GM21381 (cell line): ENCODE measurements at regions not wholly inside any gene's neighbourhood (a gene's known extent, or its start where the extent isn't known, plus 50 kb on each side); places are given as distances from the start of the nearest gene placed in this dataset.
"Not testable (repeated sequence)": the region's sequence is repeated elsewhere in the genome, so short reads cannot be mapped to it uniquely, and the experiment has no call there.

Experiments used
- ATAC-seq: cut with Tn5 transposase; IDR thresholded peaks from one replicate; pipeline ENCODE4 v1.9.1; 2021; ENCODE audit warnings: mild to moderate bottlenecking, moderate library complexity; ENCODE audit not compliant: unreplicated experiment

DNA sequence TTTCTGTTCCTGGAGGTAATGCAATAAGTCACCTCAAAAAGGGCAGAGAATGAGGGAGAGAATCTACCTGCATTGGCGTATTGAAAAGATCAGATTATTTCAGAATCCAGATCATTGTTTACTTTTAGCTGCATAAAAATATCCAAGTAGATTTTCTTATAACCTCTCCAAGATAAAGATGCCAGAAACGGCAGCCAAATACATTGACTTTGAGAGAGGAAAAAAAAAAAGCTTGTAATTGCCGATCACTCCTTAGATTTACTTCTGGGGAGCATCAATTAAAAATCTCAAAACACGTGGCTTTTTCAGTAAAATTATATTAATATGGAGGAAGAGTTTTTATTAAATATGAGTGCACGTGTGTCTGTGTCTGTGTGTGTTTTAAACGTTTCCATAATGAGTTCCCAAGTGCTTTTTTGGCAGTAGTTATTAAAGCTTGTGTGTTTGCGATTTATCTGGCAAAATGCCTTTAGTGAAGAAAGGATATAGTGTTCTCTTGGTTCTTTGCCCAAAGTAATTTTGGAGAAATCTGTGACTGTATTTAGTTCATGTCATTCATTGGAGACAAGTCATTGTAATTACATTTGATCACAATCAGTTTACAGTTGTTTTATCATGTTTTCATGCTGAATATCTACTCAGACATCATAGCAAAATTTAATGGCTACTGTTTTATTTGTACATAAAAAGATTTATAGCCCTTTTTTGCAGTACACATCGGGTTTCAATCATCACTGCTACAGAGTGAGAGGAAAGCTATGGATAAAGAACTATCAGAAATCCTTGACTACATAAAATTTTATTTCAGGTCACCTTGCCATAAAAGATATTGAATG lies 176.1 kb downstream of the TM9SF2 start:
- no peak for ATAC-seq

- ATAC-seq: no peak
These were observed 170.5 kb downstream of the TM9SF2 start for GRCh38 chr13:99671746-99672145.

DNA sequence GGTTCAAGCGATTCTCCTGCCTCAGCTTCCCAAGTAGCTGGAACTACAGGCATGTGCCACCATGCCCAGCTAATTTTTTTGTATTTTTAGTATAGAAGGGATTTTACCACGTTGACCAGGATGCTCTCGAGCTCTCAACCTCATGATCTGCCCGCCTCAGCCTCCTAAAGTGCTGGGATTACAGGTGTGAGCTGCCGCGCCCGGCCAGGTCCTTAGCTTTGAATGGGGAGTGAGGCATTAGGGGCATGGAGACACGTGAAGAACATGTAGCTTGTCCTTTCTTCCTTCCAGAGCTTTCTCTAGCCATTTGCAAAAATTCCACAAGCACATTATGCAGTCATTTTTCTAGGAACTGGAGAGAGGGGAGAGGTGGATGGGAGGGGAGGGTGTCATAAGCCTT lies 167.8 kb downstream of the TM9SF2 start:
- not testable (repeated sequence) for ATAC-seq

- ATAC-seq: no peak
These were observed 165.0 kb downstream of the TM9SF2 start for GRCh38 chr13:99666146-99666805.

GRCh38 chr13:99665711-99666110 lies 164.4 kb downstream of the TM9SF2 start:
- no peak for ATAC-seq

DNA sequence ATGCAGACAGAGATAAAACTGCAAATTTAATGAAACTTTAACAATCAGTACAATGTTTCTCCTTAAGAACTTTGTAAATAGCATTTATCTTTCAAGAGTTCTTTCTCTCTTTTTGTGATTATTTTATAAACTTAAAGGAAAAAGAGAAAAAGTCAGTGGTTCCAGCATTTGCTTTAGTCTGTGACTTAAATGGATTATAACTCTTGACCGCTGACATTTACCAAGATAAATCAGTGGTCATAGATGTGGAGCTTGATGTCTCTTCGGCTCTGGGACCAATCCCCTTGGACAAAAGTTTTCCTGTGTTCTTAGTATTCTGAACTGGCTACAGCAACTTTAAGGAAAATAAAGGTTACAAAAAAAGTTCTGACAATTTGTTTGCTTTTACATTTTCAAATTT lies 162.6 kb downstream of the TM9SF2 start:
- ATAC-seq: no peak

DNA sequence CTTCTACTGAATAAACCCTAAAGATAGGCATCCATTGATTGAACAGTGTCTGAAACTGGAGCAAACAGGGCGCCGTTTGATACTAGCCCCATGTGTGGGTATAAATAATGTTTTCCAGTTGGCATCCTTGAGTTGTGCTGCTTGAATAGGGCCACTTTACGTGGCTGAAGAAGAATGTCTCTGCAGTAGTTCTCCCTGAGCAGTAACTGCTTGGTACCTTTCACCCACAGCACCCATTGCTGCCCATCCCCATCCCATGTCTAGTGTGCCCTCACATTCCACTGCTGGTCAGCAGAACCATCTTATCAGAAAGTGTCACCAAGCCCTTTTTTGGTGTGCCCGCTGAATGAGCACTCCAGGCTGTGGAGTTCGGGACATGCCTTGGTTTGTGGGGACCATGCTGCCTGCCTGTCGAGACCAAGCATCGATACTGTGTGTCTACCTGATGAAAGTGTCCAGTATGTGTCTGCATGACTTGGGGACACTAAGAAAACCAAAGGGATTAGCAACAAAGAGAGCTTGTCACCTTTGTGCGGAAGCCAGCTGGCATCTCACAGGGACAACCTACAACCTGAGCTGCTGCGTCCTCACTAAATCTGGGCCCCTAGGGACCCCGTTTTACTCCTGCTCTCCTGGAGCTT lies 162.0 kb downstream of the TM9SF2 start:
- no peak for ATAC-seq

- ATAC-seq: no peak
These were observed 161.4 kb downstream of the TM9SF2 start for GRCh38 chr13:99662678-99663077.

- no peak for ATAC-seq
These were observed 160.5 kb downstream of the TM9SF2 start for GRCh38 chr13:99661791-99662190.

- ATAC-seq: no peak
These were observed 158.7 kb downstream of the TM9SF2 start for GRCh38 chr13:99659866-99660554.

- ATAC-seq: no peak
These were observed 158.0 kb downstream of the TM9SF2 start for GRCh38 chr13:99659226-99659625.

GRCh38 chr13:99658261-99658991 lies 157.2 kb downstream of the TM9SF2 start:
- no peak for ATAC-seq

GRCh38 chr13:99657848-99658260 lies 156.6 kb downstream of the TM9SF2 start:
- ATAC-seq: no peak

- no peak for ATAC-seq
These were observed 155.6 kb downstream of the TM9SF2 start for GRCh38 chr13:99656844-99657381.

GRCh38 chr13:99656092-99656745 lies 154.9 kb downstream of the TM9SF2 start:
- peak; percentile 58 for ATAC-seq

GRCh38 chr13:99655351-99656091 lies 154.2 kb downstream of the TM9SF2 start:
- ATAC-seq: no peak

DNA sequence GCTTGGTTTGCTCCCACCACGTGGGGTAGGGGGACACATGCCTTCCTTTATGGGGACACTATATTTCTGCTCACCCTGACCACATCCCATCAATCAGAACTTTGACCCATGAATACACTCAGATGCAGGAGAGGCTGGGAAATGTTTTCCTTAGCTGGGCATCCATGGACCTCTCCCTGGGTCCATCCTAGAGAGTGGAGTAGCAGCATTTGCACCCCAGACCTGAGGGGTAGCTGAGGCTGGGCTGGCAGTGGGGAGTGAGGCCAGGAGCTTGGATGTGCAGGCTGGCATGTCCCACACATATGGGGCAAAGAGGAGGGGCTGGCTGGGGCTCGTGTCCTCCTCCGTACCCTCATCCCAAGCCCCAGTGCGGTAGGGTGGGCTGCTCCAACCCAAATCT lies 152.8 kb downstream of the TM9SF2 start:
- no peak for ATAC-seq

- no peak for ATAC-seq
These were observed 152.3 kb downstream of the TM9SF2 start for GRCh38 chr13:99653526-99653925.

DNA sequence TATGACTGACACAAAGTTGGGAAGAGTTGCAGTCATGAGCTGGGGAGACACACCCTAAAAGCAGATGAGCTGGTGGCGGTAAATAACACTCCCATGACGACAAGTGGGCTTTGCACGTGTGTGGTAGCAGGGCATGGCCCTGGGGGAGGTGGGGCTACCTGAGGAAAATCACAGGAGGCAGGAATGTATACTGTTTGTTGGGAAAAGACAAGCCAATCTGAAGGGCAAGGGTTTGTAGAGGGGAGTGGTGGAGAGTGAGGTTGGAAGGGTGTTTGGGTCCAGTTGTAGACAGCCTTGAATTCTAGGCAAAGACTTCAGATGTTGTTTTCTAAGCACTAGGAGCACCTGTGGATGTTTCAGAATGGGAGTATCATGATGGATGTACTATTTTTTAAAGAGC lies 151.6 kb downstream of the TM9SF2 start:
- ATAC-seq: no peak
